H1 (cell line): ENCODE measurements at regions not wholly inside any gene's neighbourhood (a gene's known extent, or its start where the extent isn't known, plus 50 kb on each side); places are given as distances from the start of the nearest gene placed in this dataset.

Source experiments
- POLR2A ChIP-seq, 2 experiments: IDR thresholded peaks; 1 replicate in 1 of 2; 2 replicates in 1 of 2; pipeline ENCODE4 v1.6.1; 2011; ENCODE audit warnings: low read depth in 2 of 2, low read length in 2 of 2, mild to moderate bottlenecking in 2 of 2; ENCODE audit errors: control extremely low read depth in 1 of 2
- POU5F1 ChIP-seq: IDR thresholded peaks from 2 replicates; pipeline ENCODE4 v1.6.1; 2011; ENCODE audit warnings: low read depth, mild to moderate bottlenecking, low read length, moderate library complexity

- TF ChIP-seq POLR2A (IDR thresholded peaks at IDR 0.05; ENCODE audit: control extremely low read depth in 1 of 2, low read depth in 2 of 2, low read length in 2 of 2), result no peak
- no peak for TF ChIP-seq POU5F1
Observed at GRCh38 chr4:10289538-10289906, 167.7 kb downstream of the ZNF518B start.
